ENCODE measurements at regions not wholly inside any gene's neighbourhood (a gene's known extent, or its start where the extent isn't known, plus 50 kb on each side); places are given as distances from the start of the nearest gene placed in this dataset.

GRCh38 chr12:72738811-72739210, 466.6 kb downstream of the TRHDE start:
- TF ChIP-seq CTCF (conservative IDR thresholded peaks at IDR 0.05) (no peak), EZH2 (IDR thresholded peaks at IDR 0.05; ENCODE audit: low read depth) (no peak)
